ENCODE measurements at regions not wholly inside any gene's neighbourhood (a gene's known extent, or its start where the extent isn't known, plus 50 kb on each side); places are given as distances from the start of the nearest gene placed in this dataset.

GRCh38 chr19:30629086-30629485, 256.9 kb downstream of the ZNF536 start:
- DNase-seq (ENCODE audit: low spot score), result no peak
- no peaks in the 10 kb centered on the region for H3K27me3 ChIP-seq (replicated peaks; ENCODE audit: insufficient read depth)
- TF ChIP-seq POLR2A (IDR thresholded peaks at IDR 0.05), result no peak
- H3K4me1 ChIP-seq (replicated peaks), result no peaks in the 10 kb centered on the region
- intact Hi-C loops (cut with DNase I), result no loop called here
- no peak overlapping the region for H3K27ac ChIP-seq
- 94% methylated on average over 5 of the region's 5 CpGs for WGBS
- H3K36me3 ChIP-seq, result no peaks in the 10 kb centered on the region
- H3K4me3 ChIP-seq, result no peak overlapping the region
- no peaks in the 10 kb centered on the region for H3K9me3 ChIP-seq

DNA sequence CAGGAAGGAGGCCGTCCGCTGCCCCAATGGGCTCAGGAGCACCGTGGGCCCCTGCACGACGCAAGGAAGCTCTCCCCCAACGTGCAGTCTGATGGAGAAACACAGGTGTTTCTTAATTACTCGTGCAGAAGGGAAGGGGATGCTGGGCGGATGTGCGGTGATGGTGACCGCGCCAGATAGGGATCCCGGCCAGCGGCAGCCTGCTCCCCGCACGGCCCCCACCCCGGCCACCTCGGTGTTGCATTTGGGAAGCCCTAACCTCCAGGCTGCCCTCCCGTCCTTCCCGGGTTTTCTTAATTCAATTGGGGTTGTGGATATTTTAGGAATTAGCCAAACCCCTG, 254.4 kb downstream of the ZNF536 start:
- Histone ChIP-seq H3K4me1 (replicated peaks) (no peaks in the 10 kb centered on the region), H3K36me3 (no peaks in the 10 kb centered on the region), H3K9me3 (no peaks in the 10 kb centered on the region), H3K27me3 (replicated peaks; ENCODE audit: insufficient read depth) (no peaks in the 10 kb centered on the region), H3K4me3 (no peak overlapping the region), H3K27ac (no peak overlapping the region)
- DNase-seq (ENCODE audit: low spot score), result no peak
- WGBS, result 95% methylated on average over 16 of the region's 19 CpGs
- TF ChIP-seq, protein P1, sequence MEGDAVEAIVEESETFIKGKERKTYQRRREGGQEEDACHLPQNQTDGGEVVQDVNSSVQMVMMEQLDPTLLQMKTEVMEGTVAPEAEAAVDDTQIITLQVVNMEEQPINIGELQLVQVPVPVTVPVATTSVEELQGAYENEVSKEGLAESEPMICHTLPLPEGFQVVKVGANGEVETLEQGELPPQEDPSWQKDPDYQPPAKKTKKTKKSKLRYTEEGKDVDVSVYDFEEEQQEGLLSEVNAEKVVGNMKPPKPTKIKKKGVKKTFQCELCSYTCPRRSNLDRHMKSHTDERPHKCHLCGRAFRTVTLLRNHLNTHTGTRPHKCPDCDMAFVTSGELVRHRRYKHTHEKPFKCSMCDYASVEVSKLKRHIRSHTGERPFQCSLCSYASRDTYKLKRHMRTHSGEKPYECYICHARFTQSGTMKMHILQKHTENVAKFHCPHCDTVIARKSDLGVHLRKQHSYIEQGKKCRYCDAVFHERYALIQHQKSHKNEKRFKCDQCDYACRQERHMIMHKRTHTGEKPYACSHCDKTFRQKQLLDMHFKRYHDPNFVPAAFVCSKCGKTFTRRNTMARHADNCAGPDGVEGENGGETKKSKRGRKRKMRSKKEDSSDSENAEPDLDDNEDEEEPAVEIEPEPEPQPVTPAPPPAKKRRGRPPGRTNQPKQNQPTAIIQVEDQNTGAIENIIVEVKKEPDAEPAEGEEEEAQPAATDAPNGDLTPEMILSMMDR (IDR thresholded peaks at IDR 0.05), result no peak
- TF ChIP-seq POLR2A (IDR thresholded peaks at IDR 0.05) (no peak), POLR2AphosphoS5 (IDR thresholded peaks at IDR 0.05) (no peak)
- intact Hi-C loops (cut with DNase I), result no loop called here

- 80% methylated on average over 15 of the region's 15 CpGs for WGBS
- no peak for DNase-seq (ENCODE audit: low spot score)
Observed at GRCh38 chr19:30625947-30626625, 253.9 kb downstream of the ZNF536 start.

GRCh38 chr19:30622276-30622675, 250.1 kb downstream of the ZNF536 start:
- Histone ChIP-seq H3K36me3 (no peaks in the 10 kb centered on the region), H3K4me3 (no peak overlapping the region), H3K27ac (no peak overlapping the region), H3K27me3 (replicated peaks; ENCODE audit: insufficient read depth) (no peaks in the 10 kb centered on the region), H3K9me3 (no peaks in the 10 kb centered on the region), H3K4me1 (replicated peaks) (no peaks in the 10 kb centered on the region)
- no peak for TF ChIP-seq POLR2A (IDR thresholded peaks at IDR 0.05)
- no peak for TF ChIP-seq POLR2AphosphoS5 (IDR thresholded peaks at IDR 0.05)
- TF ChIP-seq, protein P1 (IDR thresholded peaks at IDR 0.05), result no peak
- WGBS, result 95% methylated on average over 5 of the region's 5 CpGs
- no peak for DNase-seq (ENCODE audit: low spot score)
- intact Hi-C loops (cut with DNase I), result no loop called here

More at GRCh38 chr19:30625947-30626625, 253.9 kb downstream of the ZNF536 start:
- no peaks in the 10 kb centered on the region for H3K9me3 ChIP-seq
- no peaks in the 10 kb centered on the region for H3K36me3 ChIP-seq
- no peaks in the 10 kb centered on the region for H3K27me3 ChIP-seq (replicated peaks; ENCODE audit: insufficient read depth)
- no peak for TF ChIP-seq POLR2AphosphoS5 (IDR thresholded peaks at IDR 0.05)
- TF ChIP-seq POLR2A (IDR thresholded peaks at IDR 0.05), result no peak
- TF ChIP-seq, protein P1 (IDR thresholded peaks at IDR 0.05), result no peak
- intact Hi-C loops (cut with DNase I), result no loop called here
- H3K27ac ChIP-seq, result no peak overlapping the region
- no peaks in the 10 kb centered on the region for H3K4me1 ChIP-seq (replicated peaks)
- no peak overlapping the region for H3K4me3 ChIP-seq

- no peak overlapping the region for H3K27ac ChIP-seq
- H3K4me3 ChIP-seq, result no peak overlapping the region
- H3K4me1 ChIP-seq (replicated peaks), result no peaks in the 10 kb centered on the region
- no peak for DNase-seq (ENCODE audit: low spot score)
- H3K27me3 ChIP-seq (replicated peaks; ENCODE audit: insufficient read depth), result no peaks in the 10 kb centered on the region
- no peaks in the 10 kb centered on the region for H3K36me3 ChIP-seq
- H3K9me3 ChIP-seq, result no peaks in the 10 kb centered on the region
- 67% methylated on average over 8 of the region's 8 CpGs for WGBS
- no peak for TF ChIP-seq POLR2AphosphoS5 (IDR thresholded peaks at IDR 0.05)
- no peak for TF ChIP-seq POLR2A (IDR thresholded peaks at IDR 0.05)
- TF ChIP-seq, protein P1 (IDR thresholded peaks at IDR 0.05), result no peak
- intact Hi-C loops (cut with DNase I), result no loop called here
Observed at GRCh38 chr19:30621326-30621920, 249.2 kb downstream of the ZNF536 start.

All from prostate gland (tissue), 2 donors.